Esophagus muscularis mucosa (tissue), 4 donors: ENCODE measurements at regions not wholly inside any gene's neighbourhood (a gene's known extent, or its start where the extent isn't known, plus 50 kb on each side); places are given as distances from the start of the nearest gene placed in this dataset.
A peak's percentile ranks its signal among the peaks of the same experiment; 100 is the strongest.
"Not testable (repeated sequence)": the region's sequence is repeated elsewhere in the genome, so short reads cannot be mapped to it uniquely, and the experiment has no call there.

Experiments used
- DNase-seq: peaks from one replicate; pipeline ENCODE4 v3.0.0-alpha.2; 2017; ENCODE audit errors: extremely low spot score
- H3K27ac ChIP-seq, 4 donors: fragments of 200-600 bp; sonication (generic); replicated peaks in 1 of 4; 1 replicate in 3 of 4; 2 replicates in 1 of 4; pipeline ENCODE4 v1.5.1; 2016 to 2019; ENCODE audit warnings: mild to moderate bottlenecking in 1 of 4
- H3K27me3 ChIP-seq, 4 donors: fragments of 200-600 bp; sonication (generic); one replicate each; pipeline versions ENCODE4 v1.5.1 to v1.6.0; 2016 to 2019
- H3K36me3 ChIP-seq, 4 donors: fragments of 200-600 bp; sonication (generic); one replicate each; pipeline ENCODE4 v1.5.1; 2016 to 2019
- H3K4me1 ChIP-seq, 4 donors: fragments of 200-600 bp; sonication (generic); one replicate each; pipeline ENCODE4 v1.5.1; 2016 to 2019
- H3K4me3 ChIP-seq, 4 donors: fragments of 200-600 bp; sonication (generic); 1 replicate in 2 of 4; 2 replicates in 2 of 4; pipeline ENCODE4 v1.5.1; 2016 to 2019; ENCODE audit warnings: mild to moderate bottlenecking in 4 of 4, moderate library complexity in 1 of 4
- H3K9me3 ChIP-seq, 4 donors: fragments of 200-600 bp; sonication (generic); 1 replicate in 3 of 4; 2 replicates in 1 of 4; pipeline ENCODE4 v1.5.1; 2016 to 2019
- EP300 ChIP-seq: sonication (generic); formaldehyde crosslinking; IDR thresholded peaks from one replicate; pipeline ENCODE4 v1.6.1; 2017; ENCODE audit warnings: antibody characterized with exemption
- POLR2A ChIP-seq: fragments of 450-650 bp; IDR thresholded peaks from one replicate; pipeline ENCODE4 v1.6.1; 2017; ENCODE audit warnings: antibody characterized with exemption, moderate library complexity, mild to moderate bottlenecking, low read depth
- POLR2AphosphoS5 ChIP-seq, 2 donors: sonication (generic); formaldehyde crosslinking; IDR thresholded peaks; one replicate each; pipeline ENCODE4 v1.6.1; 2017; ENCODE audit warnings: antibody characterized with exemption in 2 of 2
- WGBS: methylation state at CpG from one replicate; pipeline ENCODE4 v1.1.5; 2018; 5-methylcytosine and 5-hydroxymethylcytosine counted together
- intact Hi-C: fragments of 100-400 bp; cut with DNase I; formaldehyde crosslinking; loops from one replicate; pipeline ENCODE4 v1.15.1; 2023
- TF ChIP-seq, protein P1 (sequence below), 3 experiments: fragments of 200-600 bp in 2 of 3; fragments of 450-650 bp in 1 of 3; sonication (generic) in 2 of 3; IDR thresholded peaks; one replicate each; pipeline ENCODE4 v1.5.1; 2017 to 2019; ENCODE audit warnings: antibody characterized with exemption in 3 of 3, mild to moderate bottlenecking in 2 of 3, moderate library complexity in 1 of 3

DNA sequence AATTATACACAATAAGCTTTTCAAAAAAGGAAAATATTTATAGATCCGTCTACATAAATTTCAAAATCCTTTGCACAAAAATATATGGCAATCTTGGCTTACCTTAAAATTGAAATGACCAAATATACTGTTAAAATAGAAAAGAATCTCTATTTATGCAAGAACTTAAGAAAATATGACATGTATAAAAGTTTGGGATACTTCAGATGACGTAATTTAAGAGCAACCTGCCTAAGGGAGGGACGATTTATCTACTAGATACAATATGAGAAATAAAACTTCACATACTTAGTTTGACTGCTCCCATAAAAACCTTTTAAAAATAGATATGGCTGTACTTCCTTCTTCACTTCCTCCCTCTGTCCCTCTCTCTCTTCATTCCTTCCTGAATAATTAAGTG lies 587.3 kb upstream of the SPRY2 start:
- 90% methylated on average over 3 of the region's 3 CpGs for WGBS

DNA sequence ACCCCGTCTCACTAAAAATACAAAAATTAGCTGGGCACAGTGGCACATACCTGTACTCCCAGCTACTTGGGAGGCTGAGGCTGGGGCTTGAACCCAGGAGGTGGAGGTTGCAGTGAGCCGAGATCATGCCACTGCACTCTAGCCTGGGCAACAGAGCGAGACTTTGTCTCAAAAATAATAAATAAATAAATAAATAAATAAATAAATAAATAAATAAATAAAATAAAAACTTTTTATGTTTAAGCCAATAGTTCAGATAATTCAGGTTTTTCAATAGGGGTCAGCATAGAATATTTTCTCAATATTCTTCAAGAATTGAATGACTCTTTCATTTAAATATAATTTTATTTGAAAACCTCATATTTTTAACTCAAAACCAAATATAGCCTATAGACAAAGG lies 585.1 kb upstream of the SPRY2 start:
- H3K9me3 ChIP-seq, H3K27ac ChIP-seq, H3K36me3 ChIP-seq, DNase-seq, intact Hi-C loops, H3K27me3 ChIP-seq, H3K4me3 ChIP-seq, H3K4me1 ChIP-seq: not testable (repeated sequence)
- whole genome bisulfite sequencing: 94% methylated on average over 3 of the region's 3 CpGs

More for the DNA sequence above, 587.3 kb upstream of the SPRY2 start:
- H3K4me1 ChIP-seq: no peaks in the 10 kb centered on the region
- H3K9me3 ChIP-seq: no peaks in the 10 kb centered on the region
- DNase-seq: no peak
- H3K4me3 ChIP-seq: no peak overlapping the region
- H3K36me3 ChIP-seq: no peaks in the 10 kb centered on the region
- H3K27me3 ChIP-seq: no peaks in the 10 kb centered on the region
- intact Hi-C loops: no loop called here
- TF ChIP-seq, protein P1, sequence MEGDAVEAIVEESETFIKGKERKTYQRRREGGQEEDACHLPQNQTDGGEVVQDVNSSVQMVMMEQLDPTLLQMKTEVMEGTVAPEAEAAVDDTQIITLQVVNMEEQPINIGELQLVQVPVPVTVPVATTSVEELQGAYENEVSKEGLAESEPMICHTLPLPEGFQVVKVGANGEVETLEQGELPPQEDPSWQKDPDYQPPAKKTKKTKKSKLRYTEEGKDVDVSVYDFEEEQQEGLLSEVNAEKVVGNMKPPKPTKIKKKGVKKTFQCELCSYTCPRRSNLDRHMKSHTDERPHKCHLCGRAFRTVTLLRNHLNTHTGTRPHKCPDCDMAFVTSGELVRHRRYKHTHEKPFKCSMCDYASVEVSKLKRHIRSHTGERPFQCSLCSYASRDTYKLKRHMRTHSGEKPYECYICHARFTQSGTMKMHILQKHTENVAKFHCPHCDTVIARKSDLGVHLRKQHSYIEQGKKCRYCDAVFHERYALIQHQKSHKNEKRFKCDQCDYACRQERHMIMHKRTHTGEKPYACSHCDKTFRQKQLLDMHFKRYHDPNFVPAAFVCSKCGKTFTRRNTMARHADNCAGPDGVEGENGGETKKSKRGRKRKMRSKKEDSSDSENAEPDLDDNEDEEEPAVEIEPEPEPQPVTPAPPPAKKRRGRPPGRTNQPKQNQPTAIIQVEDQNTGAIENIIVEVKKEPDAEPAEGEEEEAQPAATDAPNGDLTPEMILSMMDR (IDR thresholded peaks at IDR 0.05): no peak
- no peak for TF ChIP-seq POLR2A
- TF ChIP-seq EP300: no peak
- no peak overlapping the region for H3K27ac ChIP-seq

DNA sequence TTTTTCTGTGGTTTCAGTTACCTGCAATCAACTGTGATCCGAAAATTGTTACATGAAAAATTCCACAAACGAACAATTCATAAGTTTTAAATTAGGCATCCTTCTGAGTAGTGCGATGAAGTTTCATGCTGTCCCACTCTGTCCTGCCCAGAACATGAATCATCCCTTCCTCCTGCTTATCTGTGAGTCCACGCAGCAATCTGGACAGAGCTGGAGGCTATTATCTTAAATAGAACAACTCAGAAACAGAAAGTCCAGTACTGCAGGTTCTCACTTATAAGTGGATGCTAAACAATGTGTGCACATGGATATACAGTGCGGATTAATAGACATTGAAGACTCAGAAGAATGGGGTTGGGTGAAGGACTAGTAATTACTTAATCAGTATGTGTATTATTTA lies 583.7 kb upstream of the SPRY2 start:
- WGBS: 68% methylated on average over 5 of the region's 5 CpGs

DNA sequence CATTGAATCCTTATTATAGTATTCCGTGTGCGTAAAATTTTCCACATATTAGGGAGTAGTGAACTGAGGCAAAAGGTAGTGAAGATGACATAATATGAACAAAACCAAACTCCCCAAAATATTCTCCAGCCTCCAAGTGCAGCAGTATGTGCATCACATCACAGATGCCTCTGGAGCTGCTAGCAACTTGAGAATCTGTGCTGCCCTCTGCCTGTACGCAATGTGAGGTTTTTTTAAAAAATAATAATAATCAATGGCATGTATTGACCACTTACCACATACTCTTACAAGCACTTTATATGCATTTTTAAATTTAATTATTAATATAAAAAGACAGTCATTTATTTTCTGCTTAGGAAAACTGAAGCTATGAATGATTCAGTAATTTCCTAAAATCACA lies 583.0 kb upstream of the SPRY2 start:
- Histone ChIP-seq H3K9me3 (no peaks in the 10 kb centered on the region), H3K27ac (no peak overlapping the region), H3K27me3 (no peaks in the 10 kb centered on the region), H3K4me3 (no peak overlapping the region), H3K36me3 (no peaks in the 10 kb centered on the region), H3K4me1 (no peaks in the 10 kb centered on the region)
- no peak for TF ChIP-seq POLR2A
- no peak for TF ChIP-seq POLR2AphosphoS5 (IDR thresholded peaks at IDR 0.05)
- no peak for TF ChIP-seq EP300
- TF ChIP-seq, protein P1 (IDR thresholded peaks at IDR 0.05): peak in 2 of 3 experiments; percentile 7 to 8
- no peak for DNase-seq
- intact Hi-C loops: no loop called here
- WGBS: 89% methylated on average over 3 of the region's 3 CpGs

More for the DNA sequence above, 583.7 kb upstream of the SPRY2 start:
- Histone ChIP-seq H3K27ac (no peak overlapping the region), H3K27me3 (no peaks in the 10 kb centered on the region), H3K9me3 (no peaks in the 10 kb centered on the region), H3K36me3 (no peaks in the 10 kb centered on the region), H3K4me1 (no peaks in the 10 kb centered on the region), H3K4me3 (no peak overlapping the region)
- DNase-seq: no peak
- TF ChIP-seq EP300 (no peak), POLR2A (no peak), POLR2AphosphoS5 (IDR thresholded peaks at IDR 0.05) (no peak)
- TF ChIP-seq, protein P1 (IDR thresholded peaks at IDR 0.05): no peak
- intact Hi-C loops: no loop called here

DNA sequence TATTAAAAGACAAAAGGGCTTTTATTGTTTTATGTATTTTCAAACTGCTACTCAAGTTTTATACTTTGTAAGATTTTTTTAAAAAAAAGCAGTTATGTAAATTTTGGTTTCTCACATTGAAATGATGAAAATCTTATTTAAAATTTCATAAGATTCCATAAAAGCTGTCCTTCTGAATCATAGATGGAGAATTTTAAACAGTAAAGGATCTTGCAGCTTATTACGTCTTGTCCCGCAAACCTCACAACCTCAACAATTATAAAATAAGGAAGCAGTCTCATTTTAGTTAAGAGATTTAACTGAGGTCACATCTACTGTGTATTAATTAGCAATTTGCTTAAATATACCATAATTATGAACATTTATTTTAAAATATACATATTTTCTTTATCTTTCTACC lies 581.0 kb upstream of the SPRY2 start:
- DNase-seq: no peak
- TF ChIP-seq, protein P1 (IDR thresholded peaks at IDR 0.05): no peak
- intact Hi-C loops: no loop called here
- 92% methylated on average over 2 of the region's 2 CpGs for WGBS
- Histone ChIP-seq H3K36me3 (no peaks in the 10 kb centered on the region), H3K9me3 (no peaks in the 10 kb centered on the region), H3K4me3 (no peak overlapping the region), H3K27me3 (no peaks in the 10 kb centered on the region), H3K27ac (no peak overlapping the region), H3K4me1 (no peaks in the 10 kb centered on the region)
